Right lobe of liver (tissue), 6 donors: ENCODE measurements at regions not wholly inside any gene's neighbourhood (a gene's known extent, or its start where the extent isn't known, plus 50 kb on each side); places are given as distances from the start of the nearest gene placed in this dataset.

Experiments used
- ATAC-seq, 4 donors: fragments of 200-7000 bp; cut with Tn5 transposase; one replicate each; pipeline ENCODE4 v1.9.1; 2020; ENCODE audit warnings: mild to moderate bottlenecking in 4 of 4, moderate library complexity in 4 of 4
- DNase-seq, 3 donors: peaks; one replicate each; pipeline ENCODE4 v3.0.0-alpha.2; 2020
- H3K27ac ChIP-seq, 3 donors: fragments of 200-600 bp; one replicate each; pipeline ENCODE4 v1.8.0; 2022
- H3K27me3 ChIP-seq, 2 donors: fragments of 200-600 bp; one replicate each; pipeline ENCODE4 v1.8.0; 2022
- H3K36me3 ChIP-seq, 4 donors: fragments of 200-600 bp; sonication (generic) in 1 of 4; one replicate each; pipeline versions ENCODE4 v1.5.1 to v1.8.0; 2017 to 2022; ENCODE audit warnings: control low read depth in 1 of 4
- H3K4me1 ChIP-seq, 4 donors: fragments of 200-600 bp; sonication (generic) in 1 of 4; one replicate each; pipeline versions ENCODE4 v1.5.1 to v1.8.0; 2017 to 2022; ENCODE audit warnings: control low read depth in 1 of 4
- H3K4me3 ChIP-seq, 3 donors: fragments of 200-600 bp; one replicate each; pipeline ENCODE4 v1.8.0; 2022
- H3K9me3 ChIP-seq, 4 donors: fragments of 200-600 bp; sonication (generic) in 1 of 4; one replicate each; pipeline versions ENCODE4 v1.5.1 to v1.8.0; 2017 to 2022; ENCODE audit warnings: control low read depth in 1 of 4
- POLR2A ChIP-seq: fragments of 450-650 bp; IDR thresholded peaks from one replicate; pipeline ENCODE4 v1.6.1; 2017; ENCODE audit warnings: antibody characterized with exemption, mild to moderate bottlenecking
- WGBS: methylation state at CpG from one replicate; pipeline ENCODE4 v1.1.6; 2018; ENCODE audit warnings: low coverage, low lambda C conversion rate; ENCODE audit not compliant: insufficient coverage; ENCODE audit errors: missing lambda C conversion rate; 5-methylcytosine and 5-hydroxymethylcytosine counted together
- intact Hi-C, 2 donors: fragments of 100-400 bp; cut with DNase I; formaldehyde crosslinking; loops; one replicate each; pipeline versions ENCODE4 v1.11.2 to v1.14.1; 2022
- TF ChIP-seq, protein P1 (sequence below), 4 donors: fragments of 200-600 bp in 3 of 4; fragments of 450-650 bp in 1 of 4; IDR thresholded peaks; one replicate each; pipeline versions ENCODE4 v1.5.1 to v1.8.0; 2016 to 2022; ENCODE audit warnings: antibody characterized with exemption in 4 of 4, mild to moderate bottlenecking in 2 of 4
- donor health status: DM: no; HTN: yes; CAD: no.
- donor health status: DM: no; HTN: no; CAD: no.
- donor health status: DM: no; HTN: no; CAD: no.
- donor health status: DM: no; HTN: yes; CAD: no.
- donor health status: DM: no; HTN: yes; CAD: no.

DNA sequence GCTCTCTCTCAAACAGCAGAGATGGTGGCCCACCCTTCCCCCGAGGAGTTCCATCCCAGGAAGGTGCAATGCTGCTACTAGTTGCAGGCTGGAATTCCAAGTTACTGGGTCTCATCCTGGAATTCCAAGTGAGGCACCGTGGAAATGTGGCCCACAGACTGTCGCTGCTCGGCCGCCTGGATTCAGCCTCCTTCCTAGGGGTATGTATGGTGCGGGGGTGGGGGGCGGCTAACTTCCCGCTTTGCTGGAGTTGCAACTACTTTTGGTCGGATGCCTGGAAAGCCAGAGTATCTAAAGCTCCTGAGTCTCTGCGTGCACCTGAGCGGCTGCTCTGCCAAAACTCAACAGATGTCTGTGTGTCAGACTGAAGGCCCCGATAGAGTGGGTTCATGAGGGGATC is 1146.2 kb downstream of the RPA4 start:
- Histone ChIP-seq H3K27ac (no peak overlapping the region), H3K27me3 (no peaks in the 10 kb centered on the region), H3K4me3 (no peak overlapping the region), H3K4me1 (no peaks in the 10 kb centered on the region), H3K9me3 (no peaks in the 10 kb centered on the region), H3K36me3 (no peaks in the 10 kb centered on the region)
- intact Hi-C loops: no loop called here
- no peak for TF ChIP-seq POLR2A
- TF ChIP-seq, protein P1, sequence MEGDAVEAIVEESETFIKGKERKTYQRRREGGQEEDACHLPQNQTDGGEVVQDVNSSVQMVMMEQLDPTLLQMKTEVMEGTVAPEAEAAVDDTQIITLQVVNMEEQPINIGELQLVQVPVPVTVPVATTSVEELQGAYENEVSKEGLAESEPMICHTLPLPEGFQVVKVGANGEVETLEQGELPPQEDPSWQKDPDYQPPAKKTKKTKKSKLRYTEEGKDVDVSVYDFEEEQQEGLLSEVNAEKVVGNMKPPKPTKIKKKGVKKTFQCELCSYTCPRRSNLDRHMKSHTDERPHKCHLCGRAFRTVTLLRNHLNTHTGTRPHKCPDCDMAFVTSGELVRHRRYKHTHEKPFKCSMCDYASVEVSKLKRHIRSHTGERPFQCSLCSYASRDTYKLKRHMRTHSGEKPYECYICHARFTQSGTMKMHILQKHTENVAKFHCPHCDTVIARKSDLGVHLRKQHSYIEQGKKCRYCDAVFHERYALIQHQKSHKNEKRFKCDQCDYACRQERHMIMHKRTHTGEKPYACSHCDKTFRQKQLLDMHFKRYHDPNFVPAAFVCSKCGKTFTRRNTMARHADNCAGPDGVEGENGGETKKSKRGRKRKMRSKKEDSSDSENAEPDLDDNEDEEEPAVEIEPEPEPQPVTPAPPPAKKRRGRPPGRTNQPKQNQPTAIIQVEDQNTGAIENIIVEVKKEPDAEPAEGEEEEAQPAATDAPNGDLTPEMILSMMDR (IDR thresholded peaks at IDR 0.05): no peak
- DNase-seq (peak in 1 of 3 donors; percentile 45), ATAC-seq (no peak)
- no CpG with 5 or more reads among the region's 12 CpGs for WGBS

DNA sequence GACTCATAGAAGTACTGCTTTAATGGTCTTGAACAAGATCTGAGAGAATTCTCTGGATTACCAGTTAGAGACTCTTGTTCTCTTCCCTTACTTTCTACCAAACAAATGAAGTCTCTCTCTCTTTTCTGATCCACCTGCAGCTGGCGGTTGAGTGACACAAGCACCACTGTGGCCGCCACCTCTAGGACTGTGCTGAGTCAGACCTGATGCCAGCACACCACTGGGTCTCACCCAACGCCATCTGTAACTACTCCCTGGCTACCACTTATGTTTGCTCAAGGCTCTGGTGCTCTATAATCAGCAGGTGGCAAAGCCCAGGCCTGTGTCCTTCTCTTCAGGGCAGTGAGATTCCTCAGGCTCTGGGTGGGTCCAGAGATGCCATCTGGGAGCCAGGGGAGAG is 1173.5 kb downstream of the RPA4 start:
- Histone ChIP-seq H3K36me3 (no peaks in the 10 kb centered on the region), H3K9me3 (no peaks in the 10 kb centered on the region), H3K4me3 (no peak overlapping the region), H3K27me3 (no peaks in the 10 kb centered on the region), H3K4me1 (no peaks in the 10 kb centered on the region), H3K27ac (no peak overlapping the region)
- intact Hi-C loops: no loop called here
- TF ChIP-seq, protein P1 (IDR thresholded peaks at IDR 0.05): no peak
- TF ChIP-seq POLR2A: no peak
- no peak for DNase-seq
- ATAC-seq: no peak
- 42% methylated on average over 2 of the region's 3 CpGs for WGBS

DNA sequence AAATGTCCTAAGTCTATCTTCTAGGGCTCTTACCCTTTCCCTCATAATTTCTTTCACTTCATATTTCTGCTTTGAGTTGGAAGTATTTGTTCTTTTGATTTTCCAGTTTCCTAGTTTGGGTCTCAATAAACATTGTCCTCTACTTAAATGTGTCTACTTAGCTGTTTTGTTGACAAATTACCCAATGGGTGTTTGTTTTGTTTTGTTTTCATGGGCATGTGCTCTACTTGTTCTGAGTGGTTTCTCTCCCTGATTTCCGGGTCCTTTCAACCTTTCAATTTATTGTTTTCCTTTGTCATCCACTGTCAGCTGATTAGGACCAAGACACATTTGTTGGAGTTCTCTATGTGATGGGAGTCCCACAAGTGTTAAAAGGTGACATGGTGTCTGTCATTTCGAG is 1181.4 kb downstream of the RPA4 start:
- intact Hi-C loops: no loop called here
- TF ChIP-seq, protein P1 (IDR thresholded peaks at IDR 0.05): no peak
- no peak for TF ChIP-seq POLR2A
- DNase-seq (no peak), ATAC-seq (peak in 3 of 4 donors; percentile 48 to 56 (median 50))
- H3K4me3 ChIP-seq: no peak overlapping the region
- H3K27ac ChIP-seq: no peak overlapping the region
- 26% methylated on average over 2 of the region's 2 CpGs for WGBS
- peaks cover 0 to 3% (median 0%) of the 10 kb centered on the region in 4 donors for H3K4me1 ChIP-seq
- no peaks in the 10 kb centered on the region for H3K36me3 ChIP-seq
- no peaks in the 10 kb centered on the region for H3K27me3 ChIP-seq
- H3K9me3 ChIP-seq: no peaks in the 10 kb centered on the region

DNA sequence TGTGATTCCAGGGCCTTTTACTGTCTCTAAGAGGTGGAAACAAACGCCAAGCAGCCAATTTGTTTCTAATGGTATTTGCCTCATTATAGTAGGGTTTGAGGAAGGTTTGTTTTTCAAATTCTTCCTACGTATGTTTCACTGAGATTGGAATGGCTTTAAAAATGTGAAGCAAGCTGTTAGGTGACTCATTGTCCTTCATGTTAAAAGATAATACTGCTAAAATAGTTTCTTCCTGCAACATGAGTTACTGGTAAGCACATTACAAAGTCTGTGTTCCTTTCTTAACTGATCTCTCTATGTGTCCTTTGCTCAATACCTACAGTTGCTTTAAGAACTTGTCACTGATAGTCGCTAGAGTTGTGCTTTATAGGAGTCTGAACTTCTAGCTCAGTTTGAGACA is 1183.9 kb downstream of the RPA4 start:
- TF ChIP-seq POLR2A: no peak
- TF ChIP-seq, protein P1 (IDR thresholded peaks at IDR 0.05): no peak

DNA sequence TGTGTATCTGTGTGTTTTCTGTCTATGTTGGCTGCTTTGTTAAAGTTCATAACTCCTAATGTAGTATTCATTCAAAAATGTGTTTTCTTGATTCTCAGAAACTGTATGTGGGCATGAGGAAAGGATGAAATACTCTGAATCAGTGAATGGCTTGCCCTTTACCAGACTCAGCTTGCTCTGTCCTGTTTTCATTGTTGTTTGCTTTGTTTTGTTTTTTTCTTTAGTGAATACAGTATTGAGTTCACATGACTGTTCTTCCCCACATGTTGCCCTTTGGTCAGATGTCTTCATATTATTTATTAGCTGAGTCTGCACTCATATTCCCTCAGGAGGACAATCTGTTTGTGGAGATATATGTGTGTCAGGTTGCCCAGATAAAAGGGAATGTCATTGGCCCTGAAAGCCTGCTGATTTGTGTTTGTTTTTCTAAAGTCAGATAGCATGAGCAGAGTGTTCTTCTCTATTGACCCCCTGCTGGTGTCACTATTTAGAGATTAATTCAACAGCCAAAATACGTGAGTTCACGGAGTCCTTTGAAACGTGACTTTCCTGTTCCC is 1184.4 kb downstream of the RPA4 start:
- H3K36me3 ChIP-seq: no peaks in the 10 kb centered on the region
- TF ChIP-seq POLR2A: no peak
- TF ChIP-seq, protein P1 (IDR thresholded peaks at IDR 0.05): no peak
- H3K4me1 ChIP-seq: peaks cover 0 to 3% (median 0%) of the 10 kb centered on the region in 4 donors
- DNase-seq: no peak
- 23% methylated on average over 3 of the region's 3 CpGs for WGBS
- intact Hi-C loops: no loop called here
- no peaks in the 10 kb centered on the region for H3K9me3 ChIP-seq
- no peaks in the 10 kb centered on the region for H3K27me3 ChIP-seq
- ATAC-seq: peak; percentile 86 to 96 (median 87)
- peak overlapping the region in 1 of 3 donors; percentile 38 for H3K27ac ChIP-seq
- no peak overlapping the region for H3K4me3 ChIP-seq

More for the DNA sequence above, 1183.9 kb downstream of the RPA4 start:
- 36% methylated on average over 3 of the region's 3 CpGs for WGBS
- H3K36me3 ChIP-seq: no peaks in the 10 kb centered on the region
- no peak overlapping the region for H3K4me3 ChIP-seq
- DNase-seq (no peak), ATAC-seq (peak in 3 of 4 donors; percentile 13 to 57 (median 39))
- no peaks in the 10 kb centered on the region for H3K9me3 ChIP-seq
- H3K4me1 ChIP-seq: peaks cover 0 to 3% (median 0%) of the 10 kb centered on the region in 4 donors
- H3K27ac ChIP-seq: peak overlapping the region in 1 of 3 donors; percentile 38
- intact Hi-C loops: no loop called here
- no peaks in the 10 kb centered on the region for H3K27me3 ChIP-seq
